ENCODE measurements at regions not wholly inside any gene's neighbourhood (a gene's known extent, or its start where the extent isn't known, plus 50 kb on each side); places are given as distances from the start of the nearest gene placed in this dataset.

GRCh38 chr15:31557899-31558298, 231.3 kb downstream of the KLF13 start:
- DNase-seq = no peak

DNA sequence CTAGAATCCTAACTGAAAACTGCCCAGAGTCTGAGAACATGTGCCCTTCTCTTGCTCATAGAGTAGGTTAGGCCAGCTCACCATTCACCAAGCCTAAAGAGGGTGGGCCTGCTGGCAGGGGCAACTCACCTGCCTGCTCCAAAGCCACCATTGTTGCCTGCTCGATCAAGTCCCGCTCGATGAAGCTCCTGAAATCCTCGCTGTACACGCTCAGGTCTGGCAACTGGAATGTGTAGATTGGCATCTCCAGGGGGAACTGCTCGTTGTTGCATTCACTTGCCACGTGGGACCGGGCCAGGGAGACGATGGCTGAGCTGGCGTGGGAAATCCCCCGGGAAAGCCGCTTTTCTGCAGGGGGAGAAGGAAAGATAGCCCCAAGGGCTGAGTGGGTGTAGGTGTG, 232.2 kb downstream of the KLF13 start:
- no peak for DNase-seq

GRCh38 chr15:31559786-31560185, 233.2 kb downstream of the KLF13 start:
- no peak for DNase-seq

DNA sequence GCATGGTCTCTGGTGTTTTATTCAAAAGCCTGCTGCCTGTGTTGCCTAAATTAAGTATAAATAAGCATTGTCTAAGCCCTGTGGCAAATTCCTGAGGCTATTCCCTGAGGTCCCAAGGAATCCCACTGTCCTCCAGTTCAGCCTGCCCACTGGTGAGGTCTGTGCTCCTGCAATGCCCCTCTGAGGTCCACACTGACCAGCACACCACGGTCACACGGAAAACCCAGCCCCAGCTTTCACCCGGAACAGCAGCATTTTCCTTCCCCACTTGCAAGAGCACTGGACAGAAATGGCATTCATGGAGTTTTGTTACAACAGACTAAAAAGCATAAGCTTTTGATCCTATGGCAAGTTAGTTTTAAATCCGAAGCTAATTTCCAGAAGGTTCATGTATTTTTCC, 234.0 kb downstream of the KLF13 start:
- no peak for DNase-seq

DNA sequence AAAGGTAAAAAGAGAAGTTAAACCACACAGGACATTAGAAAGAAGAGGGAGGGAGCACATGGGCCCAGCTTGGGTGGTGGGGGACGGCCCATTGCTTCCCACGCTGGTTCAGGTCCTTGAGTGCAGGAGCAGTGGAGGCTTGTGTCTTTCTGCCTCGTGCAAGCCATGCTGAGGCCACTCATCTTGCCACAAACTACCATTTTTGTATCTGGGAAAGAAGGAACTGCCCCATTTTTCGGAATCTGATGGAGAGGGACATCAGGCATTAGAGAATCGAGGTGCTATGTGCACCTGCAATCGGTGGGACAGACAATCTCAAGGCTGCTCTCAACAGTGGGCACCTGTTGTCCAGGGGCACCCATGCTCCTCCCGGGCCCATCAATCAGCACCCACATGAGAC, 234.5 kb downstream of the KLF13 start:
- no peak for DNase-seq

- peak; percentile 70 for DNase-seq
Observed at GRCh38 chr15:31563001-31563400, 236.4 kb downstream of the KLF13 start.

DNA sequence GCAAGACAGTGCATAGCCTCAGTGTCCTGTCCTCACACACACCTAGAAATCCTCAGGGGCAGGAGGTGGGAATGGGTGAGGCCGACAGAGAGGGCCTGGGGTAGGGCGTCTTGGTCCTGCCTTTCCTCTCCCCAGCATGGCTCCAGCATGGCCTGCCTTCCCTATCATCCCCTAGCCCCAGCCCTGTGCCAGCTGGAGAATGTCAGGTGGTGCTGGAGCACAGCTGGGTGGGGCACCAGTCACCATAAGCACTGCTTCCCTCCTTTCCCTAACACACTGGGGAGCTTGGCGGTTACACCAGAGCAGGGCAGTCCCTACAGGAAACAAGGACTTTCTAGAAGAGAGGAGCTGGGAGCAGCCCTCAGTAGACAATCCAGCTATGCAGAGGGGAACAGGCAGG, 236.8 kb downstream of the KLF13 start:
- DNase-seq = peak; percentile 5

DNA sequence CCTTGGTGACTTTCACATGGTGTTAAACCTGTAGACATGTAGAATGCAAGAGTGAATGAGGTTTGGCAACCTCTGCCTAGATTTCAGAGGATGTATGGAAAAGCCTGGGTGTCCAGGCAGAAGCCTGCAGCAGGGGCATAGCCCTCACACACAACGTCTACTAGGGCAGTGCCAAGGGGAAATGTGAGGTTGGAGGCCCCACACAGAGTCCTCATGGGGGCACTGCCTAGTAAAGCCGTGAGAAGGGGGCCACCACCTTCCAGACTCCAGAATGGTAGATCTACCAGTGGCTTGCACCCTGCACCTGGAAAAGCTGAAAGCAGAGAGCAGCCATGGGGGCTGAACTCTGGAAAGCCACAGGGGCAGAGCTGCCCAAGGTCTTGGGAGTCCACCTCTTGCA, 241.2 kb downstream of the KLF13 start:
- DNase-seq = no peak

DNA sequence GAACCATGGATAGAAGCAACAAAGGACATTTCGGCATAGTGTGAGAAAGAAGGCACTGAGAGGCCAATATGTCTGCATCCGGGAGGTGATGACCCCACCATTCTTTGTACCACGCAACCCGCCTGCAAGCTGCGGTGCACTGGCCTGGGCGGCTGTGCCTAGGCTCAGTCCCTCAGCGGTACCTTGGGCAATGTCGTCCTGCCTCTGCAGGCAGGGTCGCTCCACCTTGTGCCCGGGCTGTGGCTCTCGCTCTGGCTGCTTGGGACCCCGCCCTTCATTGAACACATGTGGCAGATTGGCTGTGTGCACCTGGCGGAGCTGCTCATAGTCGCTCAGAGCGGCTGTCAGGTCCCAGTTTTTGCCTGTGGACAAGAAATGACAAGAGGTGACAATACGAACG, 243.2 kb downstream of the KLF13 start:
- no peak for DNase-seq

DNA sequence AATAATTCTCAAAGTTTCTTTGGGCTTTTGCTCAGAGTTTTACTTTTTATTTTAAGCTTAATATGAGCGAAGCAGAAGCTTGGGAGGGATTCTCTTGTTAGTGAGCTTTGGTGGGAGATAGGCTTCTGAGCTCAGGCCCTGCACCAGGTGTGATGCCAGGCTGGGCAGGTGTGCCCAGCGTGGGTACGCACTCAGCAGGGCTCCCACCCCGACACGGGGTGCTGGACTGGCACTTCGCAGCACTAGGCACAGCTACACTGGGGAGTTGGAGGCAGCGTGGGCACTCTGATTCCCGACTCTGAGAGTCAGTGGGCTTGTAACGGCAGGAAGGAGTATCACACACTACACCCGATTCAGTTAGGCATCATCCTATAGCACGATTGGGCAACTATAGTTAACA, 244.0 kb downstream of the KLF13 start:
- DNase-seq = no peak

DNA sequence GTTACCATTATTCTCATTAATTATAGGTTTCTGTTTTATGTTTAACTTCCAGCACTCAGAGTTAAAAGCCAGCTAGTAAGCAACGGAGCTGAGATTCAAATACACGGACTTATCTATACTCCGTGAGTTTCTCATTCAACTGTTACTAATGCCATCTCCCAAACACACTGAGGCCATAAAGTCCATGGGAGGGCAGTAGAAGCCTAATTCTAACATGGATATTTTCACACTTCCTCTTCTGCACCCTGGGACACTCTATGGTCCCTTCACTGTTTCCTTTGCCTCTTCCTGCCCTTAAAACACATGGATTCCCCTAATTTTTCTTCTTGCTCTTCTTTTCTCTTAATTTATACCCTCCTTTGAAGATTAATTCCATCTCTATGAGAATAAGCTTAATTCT, 245.0 kb downstream of the KLF13 start:
- DNase-seq = peak; percentile 42

GRCh38 chr15:31573759-31574158, 247.1 kb downstream of the KLF13 start:
- no peak for DNase-seq

GRCh38 chr15:31574766-31575165, 248.1 kb downstream of the KLF13 start:
- no peak for DNase-seq

- DNase-seq = no peak
Observed at GRCh38 chr15:31577108-31577507, 250.5 kb downstream of the KLF13 start.

- no peak for DNase-seq
Observed at GRCh38 chr15:31579282-31579681, 252.6 kb downstream of the KLF13 start.

GRCh38 chr15:31579976-31580375, 253.3 kb downstream of the KLF13 start:
- no peak for DNase-seq

- no peak for DNase-seq
Observed at GRCh38 chr15:31584195-31584594, 257.6 kb downstream of the KLF13 start.

GRCh38 chr15:31585240-31585639, 258.6 kb downstream of the KLF13 start:
- DNase-seq = no peak

GRCh38 chr15:31586841-31587240, 260.2 kb downstream of the KLF13 start:
- no peak for DNase-seq

DNA sequence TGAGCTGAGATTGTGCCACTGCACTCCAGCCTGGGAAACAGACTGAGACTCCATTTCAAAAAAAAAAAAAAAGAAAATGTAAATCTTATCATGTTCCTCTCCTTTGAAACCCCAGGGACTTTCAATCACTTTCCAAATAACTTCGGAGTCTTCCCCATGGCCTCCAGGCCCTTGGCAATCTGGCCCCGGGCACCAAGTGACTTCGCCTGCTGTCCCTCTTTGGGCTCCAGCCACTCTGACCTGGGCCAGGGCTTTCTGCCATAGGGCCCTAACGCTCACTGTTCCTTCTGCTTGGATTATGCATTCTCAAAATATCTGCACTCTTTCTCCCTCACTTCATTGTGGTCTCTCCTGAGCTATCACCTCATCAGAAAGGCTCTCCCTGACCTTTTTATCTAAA, 260.9 kb downstream of the KLF13 start:
- DNase-seq = no peak

GRCh38 chr15:31590609-31591008, 264.0 kb downstream of the KLF13 start:
- DNase-seq = no peak

- DNase-seq = no peak
Observed at GRCh38 chr15:31591908-31592307, 265.3 kb downstream of the KLF13 start.

DNA sequence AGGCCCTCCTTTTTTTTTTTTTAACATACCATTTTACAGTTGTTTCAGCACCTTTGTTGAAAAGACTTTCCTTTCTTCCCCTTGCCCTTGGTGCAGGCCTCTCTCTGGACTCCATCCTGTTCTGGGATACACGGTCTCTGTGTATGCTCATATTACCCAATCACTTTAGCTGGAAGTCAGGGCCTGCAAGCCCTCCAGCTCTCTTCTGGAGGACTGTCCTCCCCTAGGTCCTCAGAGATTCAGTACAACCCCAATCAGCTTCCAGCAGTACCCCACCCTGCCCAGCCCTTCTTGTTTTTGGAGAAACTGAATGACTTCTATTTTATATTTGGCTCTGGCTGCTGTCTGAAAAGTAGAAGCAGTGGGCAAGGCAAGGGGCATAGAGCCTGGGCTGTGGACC, 270.8 kb downstream of the KLF13 start:
- no peak for DNase-seq

DNA sequence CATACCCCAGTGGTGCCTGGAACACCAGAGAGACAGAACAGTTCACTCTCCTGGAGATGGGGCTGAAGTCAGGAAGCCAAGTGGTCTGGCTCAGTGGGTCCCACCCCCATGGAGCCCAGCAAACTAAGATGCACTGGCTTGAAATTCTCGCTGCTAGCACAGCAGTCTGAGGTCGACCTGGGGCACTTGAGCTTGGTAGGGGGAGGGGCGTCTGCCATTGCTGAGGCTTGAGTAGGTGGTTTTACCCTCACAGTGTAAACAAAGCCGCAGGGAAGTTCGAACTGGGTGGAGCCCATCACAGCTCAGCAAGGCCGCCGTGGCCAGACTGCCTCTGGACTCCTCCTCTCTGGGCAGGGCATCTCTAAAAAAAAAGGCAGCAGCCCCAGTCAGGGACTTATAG, 272.0 kb downstream of the KLF13 start:
- DNase-seq = peak; percentile 52

- DNase-seq = peak; percentile 24
Observed at GRCh38 chr15:31605467-31605931, 278.9 kb downstream of the KLF13 start.

- no peak for DNase-seq
Observed at GRCh38 chr15:31606194-31606669, 279.6 kb downstream of the KLF13 start.

All from hematopoietic multipotent progenitor cell treated with erythropoietin and hydrocortisone succinate and interleukin-3 and kit ligand, for 6 days (in vitro differentiated cells).